Cardiac fibroblast (primary cell): ENCODE measurements at regions not wholly inside any gene's neighbourhood (a gene's known extent, or its start where the extent isn't known, plus 50 kb on each side); places are given as distances from the start of the nearest gene placed in this dataset.

ENCODE experiments used
- DNase-seq, 2 donors: peaks; one replicate each; pipeline versions ENCODE4 v3.0.0 to v3.0.0-alpha.2; 2010; ENCODE audit warnings: low read depth in 2 of 2
- H3K4me3 ChIP-seq, 2 donors: replicated peaks in 1 of 2; 1 replicate in 1 of 2; 2 replicates in 1 of 2; pipeline ENCODE4 v1.5.1; 2011; ENCODE audit warnings: low read depth in 2 of 2, low read length in 2 of 2, mild to moderate bottlenecking in 2 of 2, moderate library complexity in 1 of 2
- TF ChIP-seq, protein P1 (sequence below): IDR thresholded peaks from one replicate; pipeline ENCODE4 v1.5.1; 2011; ENCODE audit warnings: low read depth, mild to moderate bottlenecking, low read length, inconsistent platforms

DNA sequence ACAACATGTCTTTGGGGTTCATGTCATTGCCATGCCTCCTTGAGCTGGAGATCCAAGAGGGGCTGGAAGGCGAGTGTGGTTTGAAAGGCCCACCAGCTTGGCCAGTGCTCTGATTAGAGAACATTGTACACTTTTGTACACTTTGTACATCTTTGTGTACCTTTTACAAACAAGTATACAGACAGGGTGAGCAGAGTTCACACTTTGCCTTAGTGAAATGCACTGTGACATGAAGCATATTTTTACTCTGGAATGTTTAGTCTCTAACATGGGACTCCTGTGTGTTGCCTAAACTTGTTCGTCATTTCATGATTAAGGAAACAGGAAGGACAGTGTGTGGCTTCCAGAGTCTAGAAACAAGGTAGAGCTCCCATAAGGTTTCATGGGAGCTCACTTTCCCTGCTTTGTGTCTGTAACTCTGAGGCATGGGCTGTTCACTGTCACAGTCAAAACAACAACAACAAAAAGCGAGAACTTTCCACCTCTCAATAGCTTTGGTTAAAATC, 225.8 kb upstream of the SOX4 start:
- TF ChIP-seq, protein P1, sequence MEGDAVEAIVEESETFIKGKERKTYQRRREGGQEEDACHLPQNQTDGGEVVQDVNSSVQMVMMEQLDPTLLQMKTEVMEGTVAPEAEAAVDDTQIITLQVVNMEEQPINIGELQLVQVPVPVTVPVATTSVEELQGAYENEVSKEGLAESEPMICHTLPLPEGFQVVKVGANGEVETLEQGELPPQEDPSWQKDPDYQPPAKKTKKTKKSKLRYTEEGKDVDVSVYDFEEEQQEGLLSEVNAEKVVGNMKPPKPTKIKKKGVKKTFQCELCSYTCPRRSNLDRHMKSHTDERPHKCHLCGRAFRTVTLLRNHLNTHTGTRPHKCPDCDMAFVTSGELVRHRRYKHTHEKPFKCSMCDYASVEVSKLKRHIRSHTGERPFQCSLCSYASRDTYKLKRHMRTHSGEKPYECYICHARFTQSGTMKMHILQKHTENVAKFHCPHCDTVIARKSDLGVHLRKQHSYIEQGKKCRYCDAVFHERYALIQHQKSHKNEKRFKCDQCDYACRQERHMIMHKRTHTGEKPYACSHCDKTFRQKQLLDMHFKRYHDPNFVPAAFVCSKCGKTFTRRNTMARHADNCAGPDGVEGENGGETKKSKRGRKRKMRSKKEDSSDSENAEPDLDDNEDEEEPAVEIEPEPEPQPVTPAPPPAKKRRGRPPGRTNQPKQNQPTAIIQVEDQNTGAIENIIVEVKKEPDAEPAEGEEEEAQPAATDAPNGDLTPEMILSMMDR: no peak
- no peak overlapping the region for H3K4me3 ChIP-seq
- DNase-seq: no peak

DNA sequence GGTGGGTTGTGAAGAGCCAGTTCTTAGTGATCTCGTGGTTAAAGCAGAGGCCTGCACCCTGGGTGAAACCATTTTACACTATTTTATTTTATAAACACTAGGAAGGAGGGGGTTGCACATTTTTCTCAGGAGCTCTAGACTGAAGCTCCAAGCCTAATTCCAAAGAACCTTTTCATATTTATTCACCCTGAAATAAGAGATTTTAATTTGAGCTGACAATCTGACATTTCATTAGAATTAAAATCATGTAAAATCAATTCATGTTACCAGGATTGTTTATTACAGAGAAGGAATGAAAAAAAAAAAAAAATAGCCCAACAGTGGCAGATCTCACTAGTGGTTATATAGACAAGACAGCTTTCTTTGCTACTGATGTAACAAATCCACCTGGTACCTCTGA, 222.5 kb upstream of the SOX4 start:
- H3K4me3 ChIP-seq: no peak overlapping the region
- TF ChIP-seq, protein P1: no peak
- no peak for DNase-seq

DNA sequence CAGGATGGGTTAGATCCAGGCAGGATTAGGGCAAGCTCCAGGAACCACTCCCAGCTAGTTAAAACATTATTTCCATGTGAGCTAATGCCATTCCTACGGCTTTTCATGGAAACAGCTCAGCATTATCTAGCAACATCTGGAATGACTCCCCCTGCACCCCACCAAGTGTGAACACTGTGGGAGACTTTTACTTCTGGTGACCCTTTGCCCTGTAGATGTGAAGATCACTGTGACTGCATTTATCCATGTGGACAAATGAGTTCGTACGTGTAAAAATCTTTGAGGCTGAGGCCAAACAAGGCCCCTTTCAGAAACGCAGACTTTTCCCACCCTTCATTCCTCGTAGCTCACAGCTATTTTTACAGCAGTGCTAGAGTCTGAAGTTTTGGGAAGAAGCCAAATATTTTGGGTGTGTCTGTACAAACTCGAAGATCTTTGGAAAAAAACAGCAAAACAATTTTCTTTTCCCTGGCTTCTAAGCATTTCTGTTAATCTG, 221.8 kb upstream of the SOX4 start:
- H3K4me3 ChIP-seq: no peak overlapping the region
- TF ChIP-seq, protein P1: no peak
- peak; percentile 44 to 70 for DNase-seq

DNA sequence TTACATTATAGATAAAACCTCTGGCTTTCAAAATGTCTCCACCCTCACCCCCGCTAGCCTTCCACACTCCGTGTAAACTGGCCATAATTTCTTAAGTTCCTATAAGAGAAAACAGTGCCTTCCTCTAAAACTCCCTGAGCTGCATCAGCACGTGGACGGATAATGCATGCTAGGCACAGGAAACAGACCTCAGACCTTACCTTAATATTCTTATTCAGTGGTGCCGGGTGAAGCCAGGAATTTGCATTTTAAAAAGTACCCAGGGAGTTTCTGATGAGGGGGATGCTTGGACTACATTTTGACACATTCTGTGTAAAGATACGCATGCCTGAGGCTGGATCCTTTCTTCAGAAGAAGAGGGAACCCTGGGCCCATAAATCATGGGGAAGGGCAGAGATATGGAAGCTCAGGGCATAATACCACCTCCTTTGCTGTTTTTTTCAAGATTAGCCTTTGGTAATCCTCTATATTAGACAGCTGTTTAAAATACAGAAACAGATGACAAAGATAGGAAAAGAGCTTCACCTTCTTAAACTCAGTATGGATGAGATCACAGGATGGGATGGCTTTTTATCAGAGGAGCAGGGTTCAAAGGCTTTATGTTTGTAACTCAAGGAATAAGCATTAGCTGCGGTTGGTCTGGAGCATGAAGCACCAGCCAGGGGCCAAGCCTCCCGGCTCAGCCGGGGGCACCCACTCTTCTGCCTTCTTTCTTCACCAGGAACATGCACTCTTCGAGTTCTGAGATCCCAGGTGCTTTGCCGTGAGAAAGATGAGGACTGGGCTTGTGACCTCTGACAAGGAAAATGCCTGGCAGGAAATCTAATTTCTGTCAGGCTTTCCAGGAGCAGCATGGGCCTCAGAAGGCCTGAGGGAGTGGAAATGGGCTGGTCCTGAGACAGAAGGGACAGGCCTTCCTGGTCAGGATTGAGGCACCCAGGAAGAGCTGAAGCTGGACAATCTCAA, 218.1 kb upstream of the SOX4 start:
- DNase-seq: no peak
- H3K4me3 ChIP-seq: no peak overlapping the region
- TF ChIP-seq, protein P1: no peak

DNA sequence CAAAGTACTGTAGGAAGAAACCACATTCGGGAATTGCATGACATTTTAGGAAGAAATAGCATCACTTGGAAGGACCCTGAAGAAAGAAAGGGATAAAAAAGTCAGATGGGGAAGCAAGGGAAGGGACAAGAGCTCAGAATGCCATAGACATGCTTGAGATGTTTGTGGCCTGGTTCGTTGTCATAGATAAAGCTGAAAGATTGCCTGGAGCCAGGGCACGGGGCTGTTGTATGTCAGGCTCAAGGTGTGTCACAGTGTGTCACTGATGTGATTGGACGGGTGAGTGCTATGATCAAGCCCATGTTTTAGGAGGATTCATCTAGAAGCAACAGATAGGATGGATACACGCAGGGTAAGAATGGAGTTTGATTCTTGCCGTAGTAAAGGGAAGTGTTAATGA, 216.2 kb upstream of the SOX4 start:
- no peak for DNase-seq
- TF ChIP-seq, protein P1: no peak
- H3K4me3 ChIP-seq: no peak overlapping the region

DNA sequence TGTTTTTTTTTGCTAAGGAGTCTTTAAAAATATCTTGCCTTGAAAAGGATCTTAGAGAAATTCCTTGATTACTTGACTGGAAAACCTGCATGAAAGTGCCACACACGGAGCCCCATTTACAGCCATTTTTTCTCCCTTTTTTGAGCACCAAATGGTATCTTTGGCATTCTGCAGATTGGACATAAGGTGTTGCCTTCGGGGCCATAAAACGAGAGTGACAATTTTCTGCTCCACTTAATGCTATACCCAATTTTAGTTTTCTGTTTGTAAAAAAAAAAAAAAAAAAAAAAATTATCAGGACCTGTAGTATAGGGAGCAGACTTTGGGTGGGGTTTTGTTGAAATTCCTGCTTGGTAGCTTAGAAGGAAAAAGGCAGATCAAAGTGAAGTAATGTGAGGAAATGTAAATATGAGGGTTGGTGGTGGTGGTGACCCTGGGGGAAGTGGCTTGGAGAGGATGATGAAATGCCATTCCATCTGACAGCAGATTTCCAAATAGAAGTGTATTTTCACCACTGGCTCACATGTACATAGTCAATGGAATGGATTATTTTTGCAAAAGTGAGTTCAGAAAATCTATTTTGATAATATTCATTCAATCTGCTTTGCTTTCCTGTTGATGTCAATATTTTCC, 212.1 kb upstream of the SOX4 start:
- peak in 1 of 2 donors; percentile 3 for DNase-seq
- TF ChIP-seq, protein P1: no peak

More for the DNA sequence above, 212.1 kb upstream of the SOX4 start:
- H3K4me3 ChIP-seq: no peak overlapping the region
